GM12872 (cell line): ENCODE measurements at regions not wholly inside any gene's neighbourhood (a gene's known extent, or its start where the extent isn't known, plus 50 kb on each side); places are given as distances from the start of the nearest gene placed in this dataset.

Experiments
- TF ChIP-seq, protein P1 (sequence below): IDR thresholded peaks from 3 replicates; pipeline ENCODE4 v1.5.1; 2011; ENCODE audit warnings: low read depth, mild to moderate bottlenecking, low read length, moderate library complexity; ENCODE audit not compliant: insufficient read depth

- TF ChIP-seq, protein P1, sequence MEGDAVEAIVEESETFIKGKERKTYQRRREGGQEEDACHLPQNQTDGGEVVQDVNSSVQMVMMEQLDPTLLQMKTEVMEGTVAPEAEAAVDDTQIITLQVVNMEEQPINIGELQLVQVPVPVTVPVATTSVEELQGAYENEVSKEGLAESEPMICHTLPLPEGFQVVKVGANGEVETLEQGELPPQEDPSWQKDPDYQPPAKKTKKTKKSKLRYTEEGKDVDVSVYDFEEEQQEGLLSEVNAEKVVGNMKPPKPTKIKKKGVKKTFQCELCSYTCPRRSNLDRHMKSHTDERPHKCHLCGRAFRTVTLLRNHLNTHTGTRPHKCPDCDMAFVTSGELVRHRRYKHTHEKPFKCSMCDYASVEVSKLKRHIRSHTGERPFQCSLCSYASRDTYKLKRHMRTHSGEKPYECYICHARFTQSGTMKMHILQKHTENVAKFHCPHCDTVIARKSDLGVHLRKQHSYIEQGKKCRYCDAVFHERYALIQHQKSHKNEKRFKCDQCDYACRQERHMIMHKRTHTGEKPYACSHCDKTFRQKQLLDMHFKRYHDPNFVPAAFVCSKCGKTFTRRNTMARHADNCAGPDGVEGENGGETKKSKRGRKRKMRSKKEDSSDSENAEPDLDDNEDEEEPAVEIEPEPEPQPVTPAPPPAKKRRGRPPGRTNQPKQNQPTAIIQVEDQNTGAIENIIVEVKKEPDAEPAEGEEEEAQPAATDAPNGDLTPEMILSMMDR: no peak
Observed at GRCh38 chr4:130146773-130147172, 1050.8 kb downstream of the C4orf33 start.

DNA sequence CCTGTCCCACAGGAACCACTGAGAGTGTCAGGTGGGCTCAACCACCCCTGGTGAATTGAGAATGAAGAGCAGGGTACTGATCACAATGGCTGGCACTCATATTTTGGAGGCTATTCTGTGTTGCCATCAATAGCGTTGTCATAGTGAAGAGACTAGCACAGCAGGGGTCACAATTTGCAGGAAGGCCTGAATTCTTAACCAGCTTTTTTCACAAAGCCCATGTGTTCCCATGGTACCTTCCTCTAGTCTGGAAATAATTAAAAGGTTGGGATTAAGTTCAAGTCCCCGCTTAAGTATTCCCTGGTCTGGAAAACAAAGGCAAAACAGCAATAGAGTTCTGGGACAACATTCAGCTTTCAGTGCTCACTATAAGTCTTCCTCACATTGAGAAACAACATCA, 1051.7 kb downstream of the C4orf33 start:
- TF ChIP-seq, protein P1: no peak

DNA sequence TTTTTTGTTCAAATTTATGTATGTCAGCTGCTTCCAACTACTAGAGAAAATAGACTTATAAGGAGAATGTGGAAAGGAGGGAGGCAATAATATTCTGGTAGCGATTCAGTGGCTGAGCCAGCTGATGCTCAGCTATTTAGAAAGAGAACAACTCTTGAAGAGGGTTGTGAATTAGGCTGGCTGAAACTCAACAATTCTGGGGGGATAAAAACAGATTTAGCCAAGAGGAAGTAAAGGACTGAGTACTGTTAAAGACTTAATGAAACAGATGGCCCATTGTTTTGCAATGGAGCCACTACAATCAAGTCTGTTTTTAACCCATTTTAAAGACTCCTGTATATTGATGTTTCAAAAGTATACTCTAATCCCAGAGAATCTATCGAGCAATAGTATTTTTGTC, 1058.9 kb downstream of the C4orf33 start:
- TF ChIP-seq, protein P1: no peak

GRCh38 chr4:130163701-130164100, 1067.7 kb downstream of the C4orf33 start:
- TF ChIP-seq, protein P1: no peak

- TF ChIP-seq, protein P1: no peak
Observed at GRCh38 chr4:130165381-130165780, 1069.4 kb downstream of the C4orf33 start.

DNA sequence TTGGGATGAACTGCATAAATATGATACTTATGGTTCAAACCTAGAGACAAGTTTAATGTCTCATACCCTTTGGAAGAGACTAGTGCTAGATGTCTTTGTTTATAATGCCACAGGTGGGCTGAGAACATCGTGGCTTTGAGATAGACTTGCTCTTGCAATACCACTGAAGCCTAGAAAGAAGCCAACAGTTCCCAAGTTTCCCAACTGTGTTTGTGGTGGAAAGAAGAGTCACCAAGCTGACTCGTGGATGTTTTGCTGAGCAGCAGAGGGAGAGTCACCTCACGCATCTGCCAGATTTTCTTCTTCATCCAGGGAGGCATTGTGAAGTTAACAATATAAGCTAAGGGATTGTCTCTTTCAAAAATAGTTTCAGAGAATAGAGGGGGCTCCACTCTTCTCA, 1076.2 kb downstream of the C4orf33 start:
- TF ChIP-seq, protein P1: no peak

- TF ChIP-seq, protein P1: no peak
Observed at GRCh38 chr4:130178106-130178505, 1082.2 kb downstream of the C4orf33 start.

GRCh38 chr4:130183096-130183495, 1087.1 kb downstream of the C4orf33 start:
- TF ChIP-seq, protein P1: no peak
